Activated CD8-positive, alpha-beta memory T cell treated with anti-CD3 and anti-CD28 coated beads, Interleukin-2, amount 50 U/mL, for 4 hours (primary cell): ENCODE measurements at regions not wholly inside any gene's neighbourhood (a gene's known extent, or its start where the extent isn't known, plus 50 kb on each side); places are given as distances from the start of the nearest gene placed in this dataset.

Experiments
- DNase-seq: peaks from one replicate; pipeline ENCODE4 v3.0.0-alpha.2; 2020

- no peak for DNase-seq
Observed at GRCh38 chr3:13207975-13208705, 134.9 kb upstream of the IQSEC1 start.

GRCh38 chr3:13207578-13207922, 134.3 kb upstream of the IQSEC1 start:
- no peak for DNase-seq

- no peak for DNase-seq
Observed at GRCh38 chr3:13206799-13207577, 133.8 kb upstream of the IQSEC1 start.

- no peak for DNase-seq
Observed at GRCh38 chr3:13205567-13206143, 132.4 kb upstream of the IQSEC1 start.

GRCh38 chr3:13204177-13204581, 130.9 kb upstream of the IQSEC1 start:
- DNase-seq, result no peak

- no peak for DNase-seq
Observed at GRCh38 chr3:13203398-13204176, 130.4 kb upstream of the IQSEC1 start.

DNA sequence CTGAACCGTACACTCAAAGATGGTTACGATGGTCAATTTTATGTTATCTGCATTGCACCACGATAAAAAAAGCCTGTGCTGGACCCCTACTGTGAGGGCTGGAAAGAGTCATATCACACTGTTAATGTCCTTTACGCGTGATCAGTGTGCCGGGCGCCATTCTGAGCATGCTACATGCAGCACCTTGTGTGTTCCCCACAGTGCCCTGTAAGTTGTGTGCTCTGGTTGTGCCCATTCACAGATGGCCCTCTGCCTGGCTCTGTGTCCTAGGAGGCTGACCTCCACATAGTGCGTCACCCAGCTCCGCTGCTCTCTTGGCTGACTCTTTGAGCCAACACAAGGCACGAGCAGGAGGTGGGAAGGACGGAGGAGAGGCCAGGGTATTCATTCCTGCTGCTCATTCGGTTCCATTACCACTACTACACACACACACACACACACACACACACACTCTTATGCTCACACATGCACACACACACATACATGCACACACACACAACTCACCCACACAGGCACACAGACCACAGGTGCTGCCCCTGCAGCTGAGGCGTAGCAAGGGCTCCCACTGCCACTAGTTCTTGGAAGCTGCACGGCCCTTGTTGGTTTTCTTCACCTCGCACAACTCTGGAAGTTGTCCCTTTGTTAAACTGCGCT, 129.6 kb upstream of the IQSEC1 start:
- DNase-seq, result no peak

- no peak for DNase-seq
Observed at GRCh38 chr3:13201851-13202250, 128.6 kb upstream of the IQSEC1 start.

DNA sequence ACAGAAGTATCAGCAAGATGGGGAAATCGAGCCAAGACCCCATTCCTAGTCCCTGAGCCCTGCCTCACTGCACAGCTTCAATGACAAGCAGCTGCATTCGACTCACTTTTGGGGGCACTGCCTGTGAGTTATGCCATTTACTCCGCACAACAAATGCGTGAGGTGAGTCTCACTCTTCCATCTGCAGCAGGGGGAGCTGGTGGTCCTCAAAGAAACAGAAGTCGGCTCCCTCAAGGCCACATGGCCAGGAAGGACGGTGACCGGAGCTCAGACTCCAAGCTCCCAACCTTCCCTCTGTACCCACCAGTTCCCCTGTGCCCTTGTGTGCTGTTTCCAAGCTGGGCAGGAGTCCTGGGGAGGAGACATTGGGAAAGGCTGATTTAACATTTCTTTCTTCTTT, 127.7 kb upstream of the IQSEC1 start:
- DNase-seq, result no peak

DNA sequence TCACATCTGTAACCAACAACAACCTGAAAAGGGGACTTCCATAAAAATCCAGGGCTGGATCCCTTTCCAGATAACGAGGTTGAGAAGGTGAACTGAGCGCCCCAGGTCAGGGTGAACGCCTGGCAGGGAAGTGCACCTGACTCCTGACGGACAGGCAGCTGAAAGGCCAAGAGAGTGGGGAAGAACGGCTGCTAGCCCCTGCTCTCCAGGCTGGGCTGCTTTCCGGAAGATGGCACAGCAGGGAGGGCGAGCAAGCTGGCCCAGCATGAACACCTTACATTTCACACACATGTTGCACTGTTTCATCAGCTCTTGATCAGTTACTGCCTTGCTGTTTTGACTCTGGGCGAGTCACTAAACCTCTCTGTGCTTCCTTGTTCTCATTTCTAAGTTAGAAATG, 127.2 kb upstream of the IQSEC1 start:
- no peak for DNase-seq

GRCh38 chr3:13199899-13200451, 126.7 kb upstream of the IQSEC1 start:
- DNase-seq, result no peak

GRCh38 chr3:13199006-13199776, 126.0 kb upstream of the IQSEC1 start:
- DNase-seq, result no peak

DNA sequence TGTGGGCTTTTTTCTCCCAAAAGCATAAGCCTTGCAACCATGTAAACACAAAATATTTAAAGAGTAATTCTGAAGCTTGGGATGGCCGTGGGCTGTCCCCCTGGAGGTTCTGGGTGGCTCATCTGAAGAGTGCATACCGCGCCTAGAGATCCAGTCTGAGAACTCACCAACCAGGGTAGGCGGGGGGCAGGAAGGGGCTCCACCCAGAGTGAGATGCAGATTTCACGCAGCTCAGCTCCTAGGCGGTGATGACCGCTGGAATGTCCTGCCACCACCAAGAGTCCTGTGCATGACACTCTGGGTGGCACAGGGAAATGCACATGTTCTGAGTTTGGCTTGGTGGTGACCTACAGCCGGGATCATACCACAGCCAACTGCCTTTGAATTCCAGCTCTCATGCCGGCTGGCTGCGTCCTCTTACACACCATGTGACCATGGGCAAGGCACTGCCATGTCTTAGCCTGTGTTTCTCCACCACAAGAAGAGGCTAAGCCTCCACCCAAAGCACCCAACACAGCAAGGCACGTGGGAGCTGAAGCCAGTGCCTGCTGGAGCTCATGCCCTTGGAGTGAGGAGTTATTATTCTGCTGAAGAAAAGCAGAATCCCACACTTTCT, 125.1 kb upstream of the IQSEC1 start:
- DNase-seq, result no peak

GRCh38 chr3:13197795-13198194, 124.6 kb upstream of the IQSEC1 start:
- no peak for DNase-seq

DNA sequence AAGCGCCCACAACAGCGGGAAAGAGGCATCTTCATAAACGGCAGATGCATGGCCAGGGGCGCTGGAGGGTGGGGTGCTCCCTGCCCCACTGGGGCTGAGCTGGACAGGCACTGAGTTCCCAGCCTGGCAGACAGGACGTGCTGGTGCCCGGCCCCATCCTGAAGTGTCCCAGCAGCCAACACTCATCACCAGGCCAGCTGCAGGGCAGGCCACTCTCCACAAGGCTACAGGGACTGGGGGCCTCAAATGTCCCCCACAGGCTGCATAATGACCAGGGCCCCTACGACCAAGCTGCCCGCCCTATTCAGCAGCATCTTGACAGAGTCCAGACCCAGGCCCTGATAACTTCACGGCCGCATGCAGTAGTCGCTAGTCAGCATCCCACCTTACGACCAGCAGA, 124.1 kb upstream of the IQSEC1 start:
- no peak for DNase-seq

- no peak for DNase-seq
Observed at GRCh38 chr3:13195374-13195773, 122.1 kb upstream of the IQSEC1 start.

DNA sequence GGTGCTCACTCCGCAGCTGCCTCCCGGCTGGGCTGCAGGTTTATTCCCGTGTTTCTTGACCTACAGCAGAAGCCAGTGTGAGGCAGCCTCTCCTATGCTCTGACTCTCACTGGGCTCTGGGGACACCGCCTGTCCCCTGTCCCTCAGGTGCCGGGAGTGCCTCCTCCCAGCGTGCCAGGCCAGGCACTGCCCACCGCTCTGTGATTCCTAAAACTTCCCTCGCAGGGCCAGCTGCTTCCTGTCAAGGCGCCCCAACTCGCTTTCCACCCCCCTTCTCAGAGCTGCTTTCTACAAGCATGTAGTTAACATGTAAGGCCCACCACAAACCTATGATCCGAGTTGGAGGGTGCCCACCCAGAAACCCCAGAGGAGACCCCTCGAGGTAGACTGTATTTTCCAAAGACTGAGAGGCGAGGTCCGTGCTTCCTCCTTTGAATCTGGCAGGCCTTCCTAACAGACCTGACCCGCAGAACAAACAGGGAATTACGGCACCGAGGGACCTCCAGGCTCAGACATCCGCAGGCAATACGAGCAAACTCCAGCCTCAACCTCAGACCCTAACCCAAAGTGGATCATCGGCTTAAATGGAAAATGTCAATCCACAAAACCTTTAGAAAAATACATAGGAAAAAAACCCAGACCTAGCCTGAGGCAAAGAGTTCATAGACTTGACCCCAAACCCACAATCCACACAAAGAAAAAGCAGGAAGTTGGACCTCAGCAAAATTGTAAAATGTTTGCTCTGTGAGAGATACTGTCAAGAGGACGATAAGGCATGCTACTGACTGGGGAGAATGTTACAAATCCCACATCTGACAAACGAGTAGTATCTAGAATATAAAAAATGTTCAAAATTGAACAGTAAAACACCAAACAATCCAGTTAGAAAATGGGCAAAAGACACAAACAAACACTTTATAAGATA, 121.3 kb upstream of the IQSEC1 start:
- no peak for DNase-seq

- no peak for DNase-seq
Observed at GRCh38 chr3:13193320-13194284, 120.4 kb upstream of the IQSEC1 start.
